ENCODE measurements at regions not wholly inside any gene's neighbourhood (a gene's known extent, or its start where the extent isn't known, plus 50 kb on each side); places are given as distances from the start of the nearest gene placed in this dataset.

DNA sequence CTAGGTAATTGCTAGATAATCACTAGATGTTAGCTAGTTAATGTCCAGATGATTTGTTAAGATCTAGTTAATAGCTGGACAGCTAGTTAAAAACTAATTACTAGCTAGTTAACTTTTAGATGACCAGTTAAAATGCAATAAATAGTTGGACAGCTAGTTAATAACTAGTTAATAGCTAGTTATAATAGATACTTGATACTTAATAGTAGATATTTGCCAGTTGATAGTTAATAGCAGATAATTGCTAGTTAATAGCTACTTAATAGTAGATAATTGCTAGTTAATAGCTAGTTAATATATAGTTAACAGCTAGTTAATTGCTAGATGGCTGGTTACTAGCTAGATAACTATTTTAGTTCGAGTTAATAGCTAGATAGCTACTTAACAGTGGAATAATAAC, 631.4 kb upstream of the CT83 start:
- TF ChIP-seq, protein P1, sequence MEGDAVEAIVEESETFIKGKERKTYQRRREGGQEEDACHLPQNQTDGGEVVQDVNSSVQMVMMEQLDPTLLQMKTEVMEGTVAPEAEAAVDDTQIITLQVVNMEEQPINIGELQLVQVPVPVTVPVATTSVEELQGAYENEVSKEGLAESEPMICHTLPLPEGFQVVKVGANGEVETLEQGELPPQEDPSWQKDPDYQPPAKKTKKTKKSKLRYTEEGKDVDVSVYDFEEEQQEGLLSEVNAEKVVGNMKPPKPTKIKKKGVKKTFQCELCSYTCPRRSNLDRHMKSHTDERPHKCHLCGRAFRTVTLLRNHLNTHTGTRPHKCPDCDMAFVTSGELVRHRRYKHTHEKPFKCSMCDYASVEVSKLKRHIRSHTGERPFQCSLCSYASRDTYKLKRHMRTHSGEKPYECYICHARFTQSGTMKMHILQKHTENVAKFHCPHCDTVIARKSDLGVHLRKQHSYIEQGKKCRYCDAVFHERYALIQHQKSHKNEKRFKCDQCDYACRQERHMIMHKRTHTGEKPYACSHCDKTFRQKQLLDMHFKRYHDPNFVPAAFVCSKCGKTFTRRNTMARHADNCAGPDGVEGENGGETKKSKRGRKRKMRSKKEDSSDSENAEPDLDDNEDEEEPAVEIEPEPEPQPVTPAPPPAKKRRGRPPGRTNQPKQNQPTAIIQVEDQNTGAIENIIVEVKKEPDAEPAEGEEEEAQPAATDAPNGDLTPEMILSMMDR (IDR thresholded peaks at IDR 0.05), result no peak
- no peak for TF ChIP-seq EZH2 (IDR thresholded peaks at IDR 0.05)
- TF ChIP-seq EZH2phosphoT487 (IDR thresholded peaks at IDR 0.05), result no peak

Measured in neural progenitor cell (in vitro differentiated cells).